ENCODE measurements at regions not wholly inside any gene's neighbourhood (a gene's known extent, or its start where the extent isn't known, plus 50 kb on each side); places are given as distances from the start of the nearest gene placed in this dataset.
A peak's percentile ranks its signal among the peaks of the same experiment; 100 is the strongest.
"Not testable (repeated sequence)": the region's sequence is repeated elsewhere in the genome, so short reads cannot be mapped to it uniquely, and the experiment has no call there.

DNA sequence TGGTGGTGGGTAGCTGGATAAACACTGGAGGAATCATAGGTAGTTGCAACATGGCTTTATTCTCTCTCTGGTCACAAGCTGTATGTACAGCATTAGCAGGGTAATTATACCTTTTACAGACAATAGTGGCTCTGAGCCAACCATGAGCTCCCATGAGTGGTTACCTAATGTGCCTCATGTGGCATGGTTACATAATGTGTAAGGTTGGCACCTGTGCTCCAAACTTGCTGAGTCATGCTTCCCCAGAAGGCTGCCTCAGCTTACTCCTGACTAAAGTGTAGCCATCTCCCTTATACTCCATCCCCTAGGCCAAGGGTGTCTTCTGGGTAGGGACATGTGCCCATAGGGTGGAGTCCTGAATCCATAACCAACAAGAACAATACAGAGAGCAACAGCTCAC is 345.3 kb upstream of the SEMA3C start:
- no peaks in the 10 kb centered on the region for H3K36me3 ChIP-seq (ENCODE audit: control insufficient read depth in 5 of 5, insufficient read depth in 5 of 5, low read length in 5 of 5)
- peaks cover 0 to 2% (median 0%) of the 10 kb centered on the region in 5 donors for H3K4me1 ChIP-seq (ENCODE audit: control insufficient read depth in 5 of 5, insufficient read depth in 5 of 5, low read length in 5 of 5)
- H3K27me3 ChIP-seq (ENCODE audit: control insufficient read depth in 5 of 5, insufficient read depth in 4 of 5, low read length in 5 of 5): no peaks in the 10 kb centered on the region
- no peak overlapping the region for H3K4me3 ChIP-seq (ENCODE audit: low read depth in 1 of 5, low read length in 5 of 5)
- peaks cover 0 to 6% (median 4%) of the 10 kb centered on the region in 5 donors for H3K9me3 ChIP-seq (ENCODE audit: control insufficient read depth in 5 of 5, low read length in 5 of 5)
- no peak overlapping the region for H3K9ac ChIP-seq (ENCODE audit: low read length in 5 of 5)
- no peak overlapping the region for H3K27ac ChIP-seq (ENCODE audit: low read depth, low read length)

DNA sequence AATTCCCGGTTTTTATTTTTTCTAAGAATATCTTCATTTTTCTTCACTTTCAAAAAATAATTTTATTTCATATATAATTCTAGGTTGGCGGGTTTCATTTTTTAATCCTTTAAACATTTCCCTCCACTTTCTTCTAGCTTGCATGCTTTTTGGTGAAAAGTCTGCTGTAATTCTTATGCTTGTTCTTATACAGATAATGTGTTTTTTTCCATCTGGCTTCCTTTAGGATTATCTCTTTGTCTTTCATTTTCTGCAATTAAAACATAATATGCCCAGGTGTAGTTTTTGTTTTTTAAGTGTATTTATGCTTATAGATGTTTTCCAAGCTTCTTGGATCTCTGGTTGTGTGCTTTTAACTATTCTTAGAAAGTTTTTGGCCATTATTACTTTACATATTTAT is 341.3 kb upstream of the SEMA3C start:
- Histone ChIP-seq H3K27me3 (ENCODE audit: control insufficient read depth in 5 of 5, insufficient read depth in 4 of 5, low read length in 5 of 5) (no peaks in the 10 kb centered on the region), H3K4me3 (ENCODE audit: low read depth in 1 of 5, low read length in 5 of 5) (no peak overlapping the region), H3K9ac (ENCODE audit: low read length in 5 of 5) (no peak overlapping the region), H3K4me1 (ENCODE audit: control insufficient read depth in 5 of 5, insufficient read depth in 5 of 5, low read length in 5 of 5) (peaks cover 0 to 4% (median 0%) of the 10 kb centered on the region in 5 donors), H3K27ac (ENCODE audit: low read depth, low read length) (no peak overlapping the region), H3K9me3 (ENCODE audit: control insufficient read depth in 5 of 5, low read length in 5 of 5) (peaks cover 0 to 4% (median 2%) of the 10 kb centered on the region in 5 donors), H3K36me3 (ENCODE audit: control insufficient read depth in 5 of 5, insufficient read depth in 5 of 5, low read length in 5 of 5) (no peaks in the 10 kb centered on the region)

DNA sequence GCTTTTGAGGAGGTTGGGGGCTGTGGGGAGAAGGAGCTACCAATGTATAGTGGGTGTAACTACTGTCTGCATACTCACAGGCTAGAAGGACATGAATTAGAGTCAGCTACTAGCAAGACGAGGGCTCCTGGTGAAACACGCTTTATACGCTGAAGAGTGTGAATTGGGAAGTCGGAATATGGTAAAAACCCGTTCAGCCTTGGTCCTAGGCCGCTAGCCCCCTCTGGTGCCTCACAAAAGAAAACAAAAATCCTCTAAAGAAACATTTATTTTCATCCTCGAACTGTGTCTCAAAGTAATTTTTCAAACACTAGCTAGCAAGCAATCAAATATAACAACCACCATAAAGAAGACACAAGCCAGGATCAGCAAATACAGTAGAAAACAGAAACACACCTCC is 338.1 kb upstream of the SEMA3C start:
- Histone ChIP-seq H3K9ac (ENCODE audit: low read length in 5 of 5) (no peak overlapping the region), H3K4me3 (ENCODE audit: low read depth in 1 of 5, low read length in 5 of 5) (peak overlapping the region in 3 of 5 donors; percentile 30 to 42 (median 41))

DNA sequence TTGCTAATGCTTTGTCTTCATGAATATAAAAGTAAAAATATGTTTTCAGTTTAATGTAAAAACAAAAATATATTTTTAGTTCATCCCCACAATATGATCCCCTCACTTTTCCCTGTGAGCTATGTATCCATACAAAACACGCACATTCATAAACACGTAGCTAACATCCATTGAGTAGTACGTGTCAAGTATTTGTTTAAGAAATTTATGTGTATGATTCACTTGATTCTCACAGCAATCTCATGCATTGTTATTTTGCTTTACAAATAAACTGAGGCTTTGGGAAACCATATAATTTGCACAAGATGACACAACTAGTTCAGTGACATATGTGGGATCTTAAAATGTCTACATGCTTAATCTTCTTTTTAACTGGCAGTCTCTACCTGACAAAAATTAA is 329.6 kb upstream of the SEMA3C start:
- no peaks in the 10 kb centered on the region for H3K4me1 ChIP-seq (ENCODE audit: control insufficient read depth in 5 of 5, insufficient read depth in 5 of 5, low read length in 5 of 5)
- H3K27ac ChIP-seq (ENCODE audit: low read depth, low read length): no peak overlapping the region
- no peaks in the 10 kb centered on the region for H3K36me3 ChIP-seq (ENCODE audit: control insufficient read depth in 5 of 5, insufficient read depth in 5 of 5, low read length in 5 of 5)
- H3K27me3 ChIP-seq (ENCODE audit: control insufficient read depth in 5 of 5, insufficient read depth in 4 of 5, low read length in 5 of 5): no peaks in the 10 kb centered on the region
- no peak overlapping the region for H3K9ac ChIP-seq (ENCODE audit: low read length in 5 of 5)
- H3K4me3 ChIP-seq (ENCODE audit: low read depth in 1 of 5, low read length in 5 of 5): no peak overlapping the region
- H3K9me3 ChIP-seq (ENCODE audit: control insufficient read depth in 5 of 5, low read length in 5 of 5): peaks cover 0 to 2% (median 0%) of the 10 kb centered on the region in 5 donors

More for the DNA sequence above, 338.1 kb upstream of the SEMA3C start:
- Histone ChIP-seq H3K4me1 (ENCODE audit: control insufficient read depth in 5 of 5, insufficient read depth in 5 of 5, low read length in 5 of 5) (peaks cover 0 to 4% (median 0%) of the 10 kb centered on the region in 5 donors), H3K36me3 (ENCODE audit: control insufficient read depth in 5 of 5, insufficient read depth in 5 of 5, low read length in 5 of 5) (no peaks in the 10 kb centered on the region), H3K9me3 (ENCODE audit: control insufficient read depth in 5 of 5, low read length in 5 of 5) (peaks cover 0 to 6% (median 2%) of the 10 kb centered on the region in 5 donors), H3K27ac (ENCODE audit: low read depth, low read length) (no peak overlapping the region), H3K27me3 (ENCODE audit: control insufficient read depth in 5 of 5, insufficient read depth in 4 of 5, low read length in 5 of 5) (no peaks in the 10 kb centered on the region)

DNA sequence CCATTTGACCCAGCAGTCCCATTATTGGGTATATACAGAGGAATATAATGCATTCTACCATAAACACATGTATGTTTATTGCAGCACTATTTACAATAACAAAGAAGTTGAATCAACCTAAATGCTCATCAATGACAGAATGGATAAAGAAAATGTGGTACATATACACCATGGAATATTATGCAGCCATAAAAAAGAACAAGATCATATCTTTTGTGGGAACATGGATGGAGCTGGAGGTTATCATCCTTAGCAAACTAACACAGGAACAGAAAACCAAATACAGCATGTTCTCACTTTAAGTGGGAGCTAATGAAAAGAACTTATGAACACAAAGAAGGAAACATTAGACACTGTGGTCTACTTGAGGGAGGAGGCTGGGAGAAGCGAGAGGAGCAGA is 328.5 kb upstream of the SEMA3C start:
- not testable (repeated sequence) for H3K36me3 ChIP-seq (ENCODE audit: control insufficient read depth in 5 of 5, insufficient read depth in 5 of 5, low read length in 5 of 5); H3K27ac ChIP-seq (ENCODE audit: low read depth, low read length); H3K9ac ChIP-seq (ENCODE audit: low read length in 5 of 5); H3K4me3 ChIP-seq (ENCODE audit: low read depth in 1 of 5, low read length in 5 of 5); H3K9me3 ChIP-seq (ENCODE audit: control insufficient read depth in 5 of 5, low read length in 5 of 5); H3K4me1 ChIP-seq (ENCODE audit: control insufficient read depth in 5 of 5, insufficient read depth in 5 of 5, low read length in 5 of 5); H3K27me3 ChIP-seq (ENCODE audit: control insufficient read depth in 5 of 5, insufficient read depth in 4 of 5, low read length in 5 of 5)

DNA sequence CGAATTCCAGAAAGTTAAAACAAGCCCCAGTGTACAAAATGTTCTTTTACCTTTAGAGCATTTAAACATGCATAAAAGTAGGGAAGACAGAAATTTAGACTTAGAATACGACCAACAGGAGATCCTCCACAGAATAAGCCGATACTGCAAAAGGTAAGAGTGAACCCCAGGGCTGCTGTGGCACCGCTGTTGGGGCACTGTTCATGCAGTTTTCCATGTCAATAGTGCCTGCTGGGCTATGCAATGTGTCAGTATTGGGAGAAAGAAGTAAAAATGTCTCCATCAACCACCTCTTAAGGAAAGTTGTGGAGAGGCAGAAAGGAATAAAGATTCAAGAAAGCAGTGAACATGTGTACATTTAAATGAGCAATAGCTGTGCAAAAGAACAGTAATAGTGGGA is 326.5 kb upstream of the SEMA3C start:
- no peak overlapping the region for H3K9ac ChIP-seq (ENCODE audit: low read length in 5 of 5)
- no peak overlapping the region for H3K4me3 ChIP-seq (ENCODE audit: low read depth in 1 of 5, low read length in 5 of 5)
- peaks cover 0 to 2% (median 0%) of the 10 kb centered on the region in 5 donors for H3K9me3 ChIP-seq (ENCODE audit: control insufficient read depth in 5 of 5, low read length in 5 of 5)
- no peaks in the 10 kb centered on the region for H3K36me3 ChIP-seq (ENCODE audit: control insufficient read depth in 5 of 5, insufficient read depth in 5 of 5, low read length in 5 of 5)
- no peaks in the 10 kb centered on the region for H3K27me3 ChIP-seq (ENCODE audit: control insufficient read depth in 5 of 5, insufficient read depth in 4 of 5, low read length in 5 of 5)
- H3K4me1 ChIP-seq (ENCODE audit: control insufficient read depth in 5 of 5, insufficient read depth in 5 of 5, low read length in 5 of 5): no peaks in the 10 kb centered on the region
- H3K27ac ChIP-seq (ENCODE audit: low read depth, low read length): no peak overlapping the region

DNA sequence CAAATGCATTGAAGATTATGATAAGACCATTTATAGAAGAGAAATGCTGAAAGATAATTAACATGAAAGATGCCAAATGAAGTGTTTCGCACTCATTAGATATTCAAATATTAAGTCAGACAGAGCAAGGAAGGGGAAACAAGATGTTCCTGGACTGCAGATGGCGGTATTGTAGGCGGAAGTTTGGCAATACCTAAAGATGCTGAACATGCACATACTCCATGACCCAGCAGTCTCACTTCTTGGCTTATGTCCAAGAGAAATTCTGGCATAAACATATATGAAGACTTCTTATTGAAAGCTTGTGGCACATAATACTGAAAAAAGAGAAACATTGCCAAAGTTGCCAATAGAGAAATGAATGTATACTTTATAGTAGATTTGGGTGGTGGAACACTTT is 325.4 kb upstream of the SEMA3C start:
- Histone ChIP-seq H3K4me3 (ENCODE audit: low read depth in 1 of 5, low read length in 5 of 5) (no peak overlapping the region), H3K9ac (ENCODE audit: low read length in 5 of 5) (no peak overlapping the region), H3K9me3 (ENCODE audit: control insufficient read depth in 5 of 5, low read length in 5 of 5) (peaks cover 0 to 2% (median 0%) of the 10 kb centered on the region in 5 donors), H3K27ac (ENCODE audit: low read depth, low read length) (no peak overlapping the region), H3K27me3 (ENCODE audit: control insufficient read depth in 5 of 5, insufficient read depth in 4 of 5, low read length in 5 of 5) (no peaks in the 10 kb centered on the region), H3K4me1 (ENCODE audit: control insufficient read depth in 5 of 5, insufficient read depth in 5 of 5, low read length in 5 of 5) (no peaks in the 10 kb centered on the region), H3K36me3 (ENCODE audit: control insufficient read depth in 5 of 5, insufficient read depth in 5 of 5, low read length in 5 of 5) (no peaks in the 10 kb centered on the region)

DNA sequence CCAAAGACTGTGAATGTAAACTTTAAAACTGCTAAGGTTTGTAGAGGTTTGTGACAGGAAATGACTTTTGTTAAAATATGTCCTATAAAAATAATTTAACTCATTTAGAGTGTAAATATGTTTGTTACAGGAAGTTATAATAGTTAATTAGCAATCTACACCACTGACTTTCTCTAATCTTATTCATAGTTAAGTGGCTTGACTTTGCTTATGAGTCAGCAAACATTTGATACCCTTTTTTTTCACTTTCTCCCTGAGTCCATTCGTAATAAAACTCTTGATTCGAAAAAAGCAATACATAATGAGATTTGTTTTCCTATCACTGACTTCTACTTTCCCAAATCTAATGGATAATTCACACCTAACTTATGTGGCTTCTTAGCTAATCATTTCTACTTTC is 317.7 kb upstream of the SEMA3C start:
- no peaks in the 10 kb centered on the region for H3K4me1 ChIP-seq (ENCODE audit: control insufficient read depth in 5 of 5, insufficient read depth in 5 of 5, low read length in 5 of 5)
- H3K27me3 ChIP-seq (ENCODE audit: control insufficient read depth in 5 of 5, insufficient read depth in 4 of 5, low read length in 5 of 5): no peaks in the 10 kb centered on the region
- no peaks in the 10 kb centered on the region for H3K36me3 ChIP-seq (ENCODE audit: control insufficient read depth in 5 of 5, insufficient read depth in 5 of 5, low read length in 5 of 5)
- no peak overlapping the region for H3K27ac ChIP-seq (ENCODE audit: low read depth, low read length)
- no peak overlapping the region for H3K9ac ChIP-seq (ENCODE audit: low read length in 5 of 5)
- no peak overlapping the region for H3K4me3 ChIP-seq (ENCODE audit: low read depth in 1 of 5, low read length in 5 of 5)
- no peaks in the 10 kb centered on the region for H3K9me3 ChIP-seq (ENCODE audit: control insufficient read depth in 5 of 5, low read length in 5 of 5)

DNA sequence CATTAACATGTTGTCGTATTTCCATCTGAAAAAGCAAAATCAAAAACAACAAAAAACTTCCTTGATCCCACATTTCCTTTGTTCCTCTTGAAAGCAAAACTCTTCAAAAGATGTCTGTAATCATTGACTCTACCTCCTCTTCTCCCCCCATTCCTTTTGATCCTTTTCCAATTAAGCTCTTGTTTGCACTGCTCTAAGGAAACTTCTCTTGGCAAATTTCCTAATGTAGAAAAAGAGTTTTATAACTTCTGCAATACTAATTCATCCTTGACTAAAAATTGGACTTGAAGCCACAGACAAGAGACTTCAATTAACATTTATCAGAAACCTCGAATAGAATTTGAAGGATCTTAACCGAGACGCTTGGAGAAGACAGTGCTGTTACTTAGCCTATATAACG is 317.1 kb upstream of the SEMA3C start:
- H3K4me1 ChIP-seq (ENCODE audit: control insufficient read depth in 5 of 5, insufficient read depth in 5 of 5, low read length in 5 of 5): no peaks in the 10 kb centered on the region
- no peak overlapping the region for H3K9ac ChIP-seq (ENCODE audit: low read length in 5 of 5)

DNA sequence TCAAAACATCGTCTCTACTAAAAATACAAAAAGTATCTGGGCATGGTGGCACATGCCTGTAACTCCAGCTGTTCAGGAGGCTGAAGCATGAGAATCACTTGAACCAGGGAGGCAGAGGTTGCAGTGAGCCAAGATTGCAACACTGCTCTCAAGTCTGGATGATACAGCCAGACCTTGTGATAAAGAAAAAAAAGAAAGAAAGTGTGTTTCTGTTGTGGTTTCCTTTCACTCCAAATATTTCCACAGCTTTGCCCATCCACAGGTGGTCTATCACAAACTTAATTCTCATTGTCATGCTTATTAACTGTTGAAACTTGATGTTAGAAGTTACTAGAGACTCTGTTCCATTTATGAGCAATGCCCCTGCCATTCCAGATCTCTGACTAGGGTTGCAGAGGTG is 316.0 kb upstream of the SEMA3C start:
- Histone ChIP-seq H3K36me3 (ENCODE audit: control insufficient read depth in 5 of 5, insufficient read depth in 5 of 5, low read length in 5 of 5) (no peaks in the 10 kb centered on the region), H3K4me1 (ENCODE audit: control insufficient read depth in 5 of 5, insufficient read depth in 5 of 5, low read length in 5 of 5) (no peaks in the 10 kb centered on the region), H3K9ac (ENCODE audit: low read length in 5 of 5) (no peak overlapping the region), H3K27ac (ENCODE audit: low read depth, low read length) (no peak overlapping the region), H3K9me3 (ENCODE audit: control insufficient read depth in 5 of 5, low read length in 5 of 5) (no peaks in the 10 kb centered on the region), H3K27me3 (ENCODE audit: control insufficient read depth in 5 of 5, insufficient read depth in 4 of 5, low read length in 5 of 5) (no peaks in the 10 kb centered on the region), H3K4me3 (ENCODE audit: low read depth in 1 of 5, low read length in 5 of 5) (no peak overlapping the region)

More for the DNA sequence above, 317.1 kb upstream of the SEMA3C start:
- Histone ChIP-seq H3K27ac (ENCODE audit: low read depth, low read length) (no peak overlapping the region), H3K4me3 (ENCODE audit: low read depth in 1 of 5, low read length in 5 of 5) (no peak overlapping the region), H3K36me3 (ENCODE audit: control insufficient read depth in 5 of 5, insufficient read depth in 5 of 5, low read length in 5 of 5) (no peaks in the 10 kb centered on the region), H3K27me3 (ENCODE audit: control insufficient read depth in 5 of 5, insufficient read depth in 4 of 5, low read length in 5 of 5) (no peaks in the 10 kb centered on the region), H3K9me3 (ENCODE audit: control insufficient read depth in 5 of 5, low read length in 5 of 5) (no peaks in the 10 kb centered on the region)
